Fibroblast of skin of right quadriceps (primary cell): ENCODE measurements at regions not wholly inside any gene's neighbourhood (a gene's known extent, or its start where the extent isn't known, plus 50 kb on each side); places are given as distances from the start of the nearest gene placed in this dataset.

Experiments
- DNase-seq: peaks from one replicate; pipeline ENCODE4 v3.0.0-alpha.2; 2013

- DNase-seq, result no peak
Observed at GRCh38 chr12:127362121-127362520, 904.8 kb upstream of the TMEM132C start.

- DNase-seq, result peak; percentile 14
Observed at GRCh38 chr12:127363392-127363791, 903.6 kb upstream of the TMEM132C start.

GRCh38 chr12:127373559-127373958 lies 893.4 kb upstream of the TMEM132C start:
- DNase-seq, result no peak

GRCh38 chr12:127374447-127374846 lies 892.5 kb upstream of the TMEM132C start:
- DNase-seq, result no peak

GRCh38 chr12:127381043-127381668 lies 885.8 kb upstream of the TMEM132C start:
- DNase-seq, result peak; percentile 33

GRCh38 chr12:127381681-127382080 lies 885.3 kb upstream of the TMEM132C start:
- DNase-seq, result no peak

GRCh38 chr12:127383281-127383680 lies 883.7 kb upstream of the TMEM132C start:
- DNase-seq, result peak; percentile 17

- DNase-seq, result no peak
Observed at GRCh38 chr12:127386723-127387122, 880.2 kb upstream of the TMEM132C start.

GRCh38 chr12:127388985-127389384 lies 878.0 kb upstream of the TMEM132C start:
- DNase-seq, result no peak

GRCh38 chr12:127389923-127390322 lies 877.0 kb upstream of the TMEM132C start:
- DNase-seq, result peak; percentile 81

GRCh38 chr12:127393465-127393864 lies 873.5 kb upstream of the TMEM132C start:
- no peak for DNase-seq

GRCh38 chr12:127393896-127394295 lies 873.1 kb upstream of the TMEM132C start:
- peak; percentile 76 for DNase-seq

GRCh38 chr12:127396734-127397133 lies 870.2 kb upstream of the TMEM132C start:
- DNase-seq, result no peak

- peak; percentile 13 for DNase-seq
Observed at GRCh38 chr12:127398016-127398710, 868.8 kb upstream of the TMEM132C start.

- DNase-seq, result no peak
Observed at GRCh38 chr12:127399451-127399850, 867.5 kb upstream of the TMEM132C start.

GRCh38 chr12:127400221-127400620 lies 866.7 kb upstream of the TMEM132C start:
- no peak for DNase-seq

GRCh38 chr12:127401005-127401404 lies 866.0 kb upstream of the TMEM132C start:
- DNase-seq, result peak; percentile 73

- no peak for DNase-seq
Observed at GRCh38 chr12:127401536-127401935, 865.4 kb upstream of the TMEM132C start.

- DNase-seq, result no peak
Observed at GRCh38 chr12:127411166-127411915, 855.6 kb upstream of the TMEM132C start.

- DNase-seq, result no peak
Observed at GRCh38 chr12:127411981-127412380, 855.0 kb upstream of the TMEM132C start.

- DNase-seq, result no peak
Observed at GRCh38 chr12:127412866-127413265, 854.1 kb upstream of the TMEM132C start.

GRCh38 chr12:127414186-127414585 lies 852.8 kb upstream of the TMEM132C start:
- DNase-seq, result no peak

- no peak for DNase-seq
Observed at GRCh38 chr12:127414636-127415035, 852.3 kb upstream of the TMEM132C start.

- DNase-seq, result no peak
Observed at GRCh38 chr12:127416796-127417195, 850.2 kb upstream of the TMEM132C start.
